ENCODE measurements at regions not wholly inside any gene's neighbourhood (a gene's known extent, or its start where the extent isn't known, plus 50 kb on each side); places are given as distances from the start of the nearest gene placed in this dataset.

DNA sequence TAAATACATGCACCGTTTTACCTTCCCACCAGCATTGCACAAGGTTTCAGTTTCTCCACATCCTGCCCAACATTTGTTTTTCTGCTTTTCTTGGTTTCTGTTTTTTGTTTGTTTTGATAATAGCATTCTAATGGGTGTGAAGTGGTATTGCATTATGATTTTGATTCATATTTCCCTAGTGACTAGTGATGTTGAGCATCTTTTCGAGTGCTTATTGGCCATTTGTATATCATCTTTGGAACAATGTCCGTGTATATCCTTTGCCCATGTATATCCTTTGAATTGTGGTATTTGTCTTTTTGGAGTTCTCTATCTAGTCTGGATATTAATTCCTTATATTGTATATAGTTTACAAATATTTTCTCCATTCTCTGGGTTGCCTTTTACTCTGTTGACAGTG lies 2914.8 kb upstream of the OR11H1 start:
- TF ChIP-seq, protein P1, sequence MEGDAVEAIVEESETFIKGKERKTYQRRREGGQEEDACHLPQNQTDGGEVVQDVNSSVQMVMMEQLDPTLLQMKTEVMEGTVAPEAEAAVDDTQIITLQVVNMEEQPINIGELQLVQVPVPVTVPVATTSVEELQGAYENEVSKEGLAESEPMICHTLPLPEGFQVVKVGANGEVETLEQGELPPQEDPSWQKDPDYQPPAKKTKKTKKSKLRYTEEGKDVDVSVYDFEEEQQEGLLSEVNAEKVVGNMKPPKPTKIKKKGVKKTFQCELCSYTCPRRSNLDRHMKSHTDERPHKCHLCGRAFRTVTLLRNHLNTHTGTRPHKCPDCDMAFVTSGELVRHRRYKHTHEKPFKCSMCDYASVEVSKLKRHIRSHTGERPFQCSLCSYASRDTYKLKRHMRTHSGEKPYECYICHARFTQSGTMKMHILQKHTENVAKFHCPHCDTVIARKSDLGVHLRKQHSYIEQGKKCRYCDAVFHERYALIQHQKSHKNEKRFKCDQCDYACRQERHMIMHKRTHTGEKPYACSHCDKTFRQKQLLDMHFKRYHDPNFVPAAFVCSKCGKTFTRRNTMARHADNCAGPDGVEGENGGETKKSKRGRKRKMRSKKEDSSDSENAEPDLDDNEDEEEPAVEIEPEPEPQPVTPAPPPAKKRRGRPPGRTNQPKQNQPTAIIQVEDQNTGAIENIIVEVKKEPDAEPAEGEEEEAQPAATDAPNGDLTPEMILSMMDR (IDR thresholded peaks at IDR 0.05), result no peak
- no peak for TF ChIP-seq EP300 (IDR thresholded peaks at IDR 0.05)
